ENCODE measurements at regions not wholly inside any gene's neighbourhood (a gene's known extent, or its start where the extent isn't known, plus 50 kb on each side); places are given as distances from the start of the nearest gene placed in this dataset.

- no CpG with 5 or more reads among the region's 6 CpGs for WGBS (ENCODE audit: extremely low coverage, insufficient read length, low lambda C conversion rate)
- no peak overlapping the region for H3K9ac ChIP-seq (ENCODE audit: extremely low read depth, insufficient read length, low read length)
- no peaks in the 10 kb centered on the region for H3K36me3 Mint-ChIP-seq (ENCODE audit: insufficient read depth in 1 of 3, low read depth in 3 of 3)
- no peaks in the 10 kb centered on the region for H3K9me3 ChIP-seq (ENCODE audit: control insufficient read depth, low read depth, low read length)
- H4K8ac ChIP-seq (replicated peaks; ENCODE audit: insufficient read length, low read depth, low read length), result no peak overlapping the region
- no peak overlapping the region for H3K4me2 ChIP-seq (ENCODE audit: insufficient read depth, insufficient read length, low read length)
- H3K4me1 Mint-ChIP-seq, result peaks cover 11 to 13% of the 10 kb centered on the region in 2 experiments
- no peak for DNase-seq
- H2BK15ac ChIP-seq (ENCODE audit: low read depth, low read length), result no peak overlapping the region
- H3K4me1 ChIP-seq (ENCODE audit: insufficient read depth, low read length), result peaks cover 2% of the 10 kb centered on the region; the same call in 1 of the 2 replicates
- no peak overlapping the region for H2BK5ac ChIP-seq (ENCODE audit: insufficient read length, low read length)
- peak overlapping the region in 1 of 3 experiments; percentile 5; a peak in 1 of 7 replicates for H3K27ac Mint-ChIP-seq
- no peak overlapping the region for H3K18ac ChIP-seq (ENCODE audit: insufficient read length, low read depth, low read length)
- H2BK20ac ChIP-seq (ENCODE audit: low read depth, low read length, poor library complexity, severe bottlenecking), result no peak overlapping the region
- no peaks in the 10 kb centered on the region for H3K79me2 ChIP-seq (ENCODE audit: insufficient read depth, low read length)
- H4K20me1 ChIP-seq (ENCODE audit: control insufficient read depth, insufficient read depth, insufficient read length), result no peaks in the 10 kb centered on the region
- H3K79me1 ChIP-seq (ENCODE audit: insufficient read depth, low read depth, low read length, poor library complexity, severe bottlenecking), result no peaks in the 10 kb centered on the region
- H3T11ph ChIP-seq (ENCODE audit: low read length), result no peak overlapping the region
- no peak overlapping the region for H2AK5ac ChIP-seq (ENCODE audit: insufficient read length, low read length)
- no peaks in the 10 kb centered on the region for H3K9me3 Mint-ChIP-seq
- H3K27ac ChIP-seq (ENCODE audit: insufficient read length, low read depth, low read length), result no peak overlapping the region
- H3K14ac ChIP-seq (ENCODE audit: insufficient read depth, low read length), result no peak overlapping the region
- no peak overlapping the region for H2AFZ ChIP-seq (ENCODE audit: low read length)
- H3K4ac ChIP-seq (ENCODE audit: low read depth, low read length), result no peak overlapping the region
- H2BK12ac ChIP-seq (ENCODE audit: insufficient read length, low read depth, low read length), result no peak overlapping the region
- no peak overlapping the region for H3K23ac ChIP-seq (ENCODE audit: insufficient read length, low read depth, low read length)
- no peak overlapping the region for H2BK120ac ChIP-seq (ENCODE audit: low read depth, low read length, poor library complexity, severe bottlenecking)
- no peak overlapping the region for H3K4me3 Mint-ChIP-seq
- H3K23me2 ChIP-seq (ENCODE audit: insufficient read length, low read depth, low read length, poor library complexity, severe bottlenecking), result no peaks in the 10 kb centered on the region
- TF ChIP-seq CTCF (conservative IDR thresholded peaks at IDR 0.05), result no peak
- no peak overlapping the region for H3K56ac ChIP-seq (ENCODE audit: insufficient read length, low read depth, low read length)
- H3K27me3 ChIP-seq (ENCODE audit: insufficient read depth, low read length), result no peaks in the 10 kb centered on the region
- H4K5ac ChIP-seq (ENCODE audit: insufficient read length, low read depth, low read length), result no peak overlapping the region
- no peak overlapping the region for H4K91ac ChIP-seq (ENCODE audit: insufficient read length, low read depth, low read length)
- H3K27me3 Mint-ChIP-seq (ENCODE audit: low read depth), result no peaks in the 10 kb centered on the region
These were observed 560.8 kb upstream of the NBEA start for GRCh38 chr13:34381228-34381627.

Measured in H9 (cell line).